Upper lobe of left lung (tissue), 4 donors: ENCODE measurements at regions not wholly inside any gene's neighbourhood (a gene's known extent, or its start where the extent isn't known, plus 50 kb on each side); places are given as distances from the start of the nearest gene placed in this dataset.

ENCODE experiments used
- CTCF ChIP-seq, 6 experiments: fragments of 450-650 bp in 4 of 6; fragments of 200-600 bp in 2 of 6; sonication (generic) in 2 of 6; IDR thresholded peaks; one replicate each; pipeline ENCODE4 v1.5.1; 2016 to 2019; ENCODE audit warnings: antibody characterized with exemption in 6 of 6
- POLR2A ChIP-seq, 4 donors: fragments of 450-650 bp; IDR thresholded peaks; one replicate each; pipeline ENCODE4 v1.5.1; 2016 to 2017; ENCODE audit warnings: antibody characterized with exemption in 4 of 4, mild to moderate bottlenecking in 2 of 4
- POLR2AphosphoS5 ChIP-seq, 2 donors: sonication (generic); formaldehyde crosslinking; IDR thresholded peaks; one replicate each; pipeline ENCODE4 v1.5.1; 2017; ENCODE audit warnings: antibody characterized with exemption in 2 of 2

- TF ChIP-seq CTCF (IDR thresholded peaks at IDR 0.05) (no peak), POLR2A (IDR thresholded peaks at IDR 0.05) (no peak), POLR2AphosphoS5 (IDR thresholded peaks at IDR 0.05) (no peak)
Observed at GRCh38 chr20:52747845-52748284, 224.3 kb upstream of the TSHZ2 start.
